Esophagus muscularis mucosa (tissue), 4 donors: ENCODE measurements at regions not wholly inside any gene's neighbourhood (a gene's known extent, or its start where the extent isn't known, plus 50 kb on each side); places are given as distances from the start of the nearest gene placed in this dataset.

Source experiments
- DNase-seq: peaks from one replicate; pipeline ENCODE4 v3.0.0-alpha.2; 2017; ENCODE audit errors: extremely low spot score
- H3K27ac ChIP-seq, 4 donors: fragments of 200-600 bp; sonication (generic); replicated peaks in 1 of 4; 1 replicate in 3 of 4; 2 replicates in 1 of 4; pipeline ENCODE4 v1.5.1; 2016 to 2019; ENCODE audit warnings: mild to moderate bottlenecking in 1 of 4
- H3K27me3 ChIP-seq, 4 donors: fragments of 200-600 bp; sonication (generic); one replicate each; pipeline versions ENCODE4 v1.5.1 to v1.6.0; 2016 to 2019
- H3K36me3 ChIP-seq, 4 donors: fragments of 200-600 bp; sonication (generic); one replicate each; pipeline ENCODE4 v1.5.1; 2016 to 2019
- H3K4me1 ChIP-seq, 4 donors: fragments of 200-600 bp; sonication (generic); one replicate each; pipeline ENCODE4 v1.5.1; 2016 to 2019
- H3K4me3 ChIP-seq, 4 donors: fragments of 200-600 bp; sonication (generic); 1 replicate in 2 of 4; 2 replicates in 2 of 4; pipeline ENCODE4 v1.5.1; 2016 to 2019; ENCODE audit warnings: mild to moderate bottlenecking in 4 of 4, moderate library complexity in 1 of 4
- H3K9me3 ChIP-seq, 4 donors: fragments of 200-600 bp; sonication (generic); 1 replicate in 3 of 4; 2 replicates in 1 of 4; pipeline ENCODE4 v1.5.1; 2016 to 2019
- EP300 ChIP-seq: sonication (generic); formaldehyde crosslinking; IDR thresholded peaks from one replicate; pipeline ENCODE4 v1.6.1; 2017; ENCODE audit warnings: antibody characterized with exemption
- POLR2A ChIP-seq: fragments of 450-650 bp; IDR thresholded peaks from one replicate; pipeline ENCODE4 v1.6.1; 2017; ENCODE audit warnings: antibody characterized with exemption, moderate library complexity, mild to moderate bottlenecking, low read depth
- POLR2AphosphoS5 ChIP-seq, 2 donors: sonication (generic); formaldehyde crosslinking; IDR thresholded peaks; one replicate each; pipeline ENCODE4 v1.6.1; 2017; ENCODE audit warnings: antibody characterized with exemption in 2 of 2
- WGBS: methylation state at CpG from one replicate; pipeline ENCODE4 v1.1.5; 2018; 5-methylcytosine and 5-hydroxymethylcytosine counted together
- intact Hi-C: fragments of 100-400 bp; cut with DNase I; formaldehyde crosslinking; loops from one replicate; pipeline ENCODE4 v1.15.1; 2023
- TF ChIP-seq, protein P1 (sequence below), 3 experiments: fragments of 200-600 bp in 2 of 3; fragments of 450-650 bp in 1 of 3; sonication (generic) in 2 of 3; IDR thresholded peaks; one replicate each; pipeline ENCODE4 v1.5.1; 2017 to 2019; ENCODE audit warnings: antibody characterized with exemption in 3 of 3, mild to moderate bottlenecking in 2 of 3, moderate library complexity in 1 of 3

DNA sequence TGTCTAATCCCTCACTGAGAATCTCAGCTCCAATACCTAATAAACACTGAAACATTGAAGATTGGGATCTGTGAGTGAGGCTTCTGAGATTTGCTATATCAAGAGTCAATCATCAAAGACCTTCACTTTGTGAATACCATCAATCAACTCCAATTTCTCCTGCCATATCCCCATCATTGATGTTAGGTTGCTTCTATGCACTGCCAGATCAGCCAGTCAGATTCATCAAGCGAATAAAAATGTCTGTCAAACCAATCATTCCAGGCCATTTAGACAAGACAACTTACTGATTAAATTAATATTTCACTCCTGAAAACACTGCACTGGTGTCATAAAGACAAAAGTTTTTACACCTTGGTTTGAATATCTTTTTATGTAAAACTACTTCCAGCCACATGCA, 1295.5 kb upstream of the LRRTM1 start:
- no peaks in the 10 kb centered on the region for H3K9me3 ChIP-seq
- no peak for DNase-seq
- intact Hi-C loops = no loop called here
- H3K4me3 ChIP-seq = no peak overlapping the region
- H3K27ac ChIP-seq = no peak overlapping the region
- TF ChIP-seq POLR2AphosphoS5 (IDR thresholded peaks at IDR 0.05) = no peak
- no peak for TF ChIP-seq POLR2A
- TF ChIP-seq EP300 = no peak
- TF ChIP-seq, protein P1, sequence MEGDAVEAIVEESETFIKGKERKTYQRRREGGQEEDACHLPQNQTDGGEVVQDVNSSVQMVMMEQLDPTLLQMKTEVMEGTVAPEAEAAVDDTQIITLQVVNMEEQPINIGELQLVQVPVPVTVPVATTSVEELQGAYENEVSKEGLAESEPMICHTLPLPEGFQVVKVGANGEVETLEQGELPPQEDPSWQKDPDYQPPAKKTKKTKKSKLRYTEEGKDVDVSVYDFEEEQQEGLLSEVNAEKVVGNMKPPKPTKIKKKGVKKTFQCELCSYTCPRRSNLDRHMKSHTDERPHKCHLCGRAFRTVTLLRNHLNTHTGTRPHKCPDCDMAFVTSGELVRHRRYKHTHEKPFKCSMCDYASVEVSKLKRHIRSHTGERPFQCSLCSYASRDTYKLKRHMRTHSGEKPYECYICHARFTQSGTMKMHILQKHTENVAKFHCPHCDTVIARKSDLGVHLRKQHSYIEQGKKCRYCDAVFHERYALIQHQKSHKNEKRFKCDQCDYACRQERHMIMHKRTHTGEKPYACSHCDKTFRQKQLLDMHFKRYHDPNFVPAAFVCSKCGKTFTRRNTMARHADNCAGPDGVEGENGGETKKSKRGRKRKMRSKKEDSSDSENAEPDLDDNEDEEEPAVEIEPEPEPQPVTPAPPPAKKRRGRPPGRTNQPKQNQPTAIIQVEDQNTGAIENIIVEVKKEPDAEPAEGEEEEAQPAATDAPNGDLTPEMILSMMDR (IDR thresholded peaks at IDR 0.05) = no peak
- H3K36me3 ChIP-seq = no peaks in the 10 kb centered on the region
- no peaks in the 10 kb centered on the region for H3K27me3 ChIP-seq
- 100% methylated on average over 1 of the region's 1 CpG for WGBS
- no peaks in the 10 kb centered on the region for H3K4me1 ChIP-seq

DNA sequence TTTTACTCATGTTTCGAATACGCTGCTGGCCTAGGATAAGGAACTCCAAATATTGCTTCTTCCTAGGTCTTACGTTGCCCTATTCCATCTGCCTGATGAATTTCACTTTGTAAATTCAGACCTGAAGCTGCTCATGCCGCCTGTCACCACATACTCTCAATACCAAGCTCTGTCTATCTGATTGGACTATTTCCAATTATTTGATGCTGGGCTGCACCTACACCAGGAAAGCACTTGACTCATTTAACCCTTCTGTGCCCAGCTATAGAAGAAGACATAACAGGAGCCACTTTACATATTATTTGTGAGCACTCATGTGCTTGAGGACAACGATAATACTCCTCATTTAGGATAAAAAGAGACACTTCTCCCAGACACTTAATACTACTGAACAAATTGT, 1293.9 kb upstream of the LRRTM1 start:
- no peaks in the 10 kb centered on the region for H3K9me3 ChIP-seq
- no peak for TF ChIP-seq POLR2AphosphoS5 (IDR thresholded peaks at IDR 0.05)
- no peak for TF ChIP-seq EP300
- no peak for TF ChIP-seq POLR2A
- TF ChIP-seq, protein P1 (IDR thresholded peaks at IDR 0.05) = no peak
- no peak for DNase-seq
- H3K27ac ChIP-seq = no peak overlapping the region
- WGBS = 90% methylated on average over 5 of the region's 5 CpGs
- no peaks in the 10 kb centered on the region for H3K4me1 ChIP-seq
- intact Hi-C loops = no loop called here
- no peaks in the 10 kb centered on the region for H3K36me3 ChIP-seq
- no peaks in the 10 kb centered on the region for H3K27me3 ChIP-seq
- no peak overlapping the region for H3K4me3 ChIP-seq

DNA sequence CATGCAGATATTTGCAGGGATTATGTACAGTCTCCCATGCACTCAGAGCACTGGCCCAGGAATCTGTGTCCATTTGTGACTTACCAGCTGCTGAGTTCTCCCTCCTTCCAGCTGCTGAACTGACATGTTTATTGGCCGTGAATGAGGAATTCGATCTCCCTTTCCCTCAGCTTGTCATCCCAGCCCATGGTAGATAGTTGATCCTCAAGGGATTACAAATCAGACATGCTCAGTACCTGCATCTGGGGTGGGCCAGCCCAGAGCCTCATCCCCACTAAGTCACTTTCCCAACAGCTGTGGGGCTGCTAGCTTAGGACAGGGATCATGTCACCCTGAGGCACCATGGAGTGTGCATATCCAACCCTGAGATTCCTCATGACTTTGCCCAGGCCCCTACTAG, 1284.9 kb upstream of the LRRTM1 start:
- Histone ChIP-seq H3K9me3 (no peaks in the 10 kb centered on the region), H3K36me3 (no peaks in the 10 kb centered on the region), H3K27ac (no peak overlapping the region), H3K4me3 (no peak overlapping the region), H3K4me1 (no peaks in the 10 kb centered on the region), H3K27me3 (no peaks in the 10 kb centered on the region)
- intact Hi-C loops = no loop called here
- no peak for DNase-seq
- no peak for TF ChIP-seq EP300
- TF ChIP-seq, protein P1 (IDR thresholded peaks at IDR 0.05) = no peak
- TF ChIP-seq POLR2AphosphoS5 (IDR thresholded peaks at IDR 0.05) = no peak
- TF ChIP-seq POLR2A = no peak
- 83% methylated on average over 2 of the region's 2 CpGs for WGBS

DNA sequence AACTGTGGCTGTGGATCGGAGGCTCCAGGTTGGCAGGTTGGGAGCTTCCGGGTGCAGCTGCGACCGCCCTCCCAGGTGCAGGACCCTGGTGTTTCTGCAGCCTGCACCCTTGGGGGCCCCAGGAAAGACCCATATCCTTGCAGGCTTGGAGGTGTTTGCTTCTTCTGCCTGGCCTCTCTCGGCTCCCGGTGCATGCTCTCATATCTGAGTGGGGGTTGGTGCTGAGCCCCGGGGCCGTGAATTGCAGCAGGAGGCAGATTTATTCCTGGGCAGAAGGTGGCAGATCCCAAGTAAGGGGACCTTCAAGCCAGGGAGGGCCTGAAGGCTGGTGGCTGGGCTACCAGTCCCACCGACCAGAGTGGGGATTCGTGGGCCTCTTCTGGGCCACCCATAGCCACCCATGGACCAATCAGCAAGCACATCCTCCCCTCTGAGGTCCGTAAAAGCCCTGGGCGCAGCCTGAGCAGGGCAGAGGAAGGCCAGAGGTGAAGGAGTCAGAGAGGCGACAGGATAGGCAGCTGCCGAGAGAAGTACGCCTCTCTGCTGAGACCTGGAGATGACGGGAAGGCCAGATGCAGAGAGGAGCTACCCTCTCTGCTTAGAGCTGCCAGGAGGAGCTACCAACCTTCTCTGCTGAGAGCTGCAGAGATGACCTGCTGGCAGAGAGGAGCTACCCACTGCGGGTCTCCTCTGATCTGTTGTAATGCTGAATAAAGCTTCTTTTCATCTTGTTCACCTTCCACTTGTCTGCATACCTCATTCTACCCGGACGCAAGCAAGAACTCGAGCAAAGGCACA, 1279.0 kb upstream of the LRRTM1 start:
- H3K4me1 ChIP-seq = no peaks in the 10 kb centered on the region
- no peaks in the 10 kb centered on the region for H3K36me3 ChIP-seq
- H3K4me3 ChIP-seq = no peak overlapping the region
- 79% methylated on average over 9 of the region's 20 CpGs for WGBS
- no peak for DNase-seq
- no peak overlapping the region for H3K27ac ChIP-seq
- no peaks in the 10 kb centered on the region for H3K27me3 ChIP-seq
- intact Hi-C loops = no loop called here
- no peaks in the 10 kb centered on the region for H3K9me3 ChIP-seq
- no peak for TF ChIP-seq POLR2AphosphoS5 (IDR thresholded peaks at IDR 0.05)
- TF ChIP-seq, protein P1 (IDR thresholded peaks at IDR 0.05) = no peak
- no peak for TF ChIP-seq EP300
- TF ChIP-seq POLR2A = no peak

DNA sequence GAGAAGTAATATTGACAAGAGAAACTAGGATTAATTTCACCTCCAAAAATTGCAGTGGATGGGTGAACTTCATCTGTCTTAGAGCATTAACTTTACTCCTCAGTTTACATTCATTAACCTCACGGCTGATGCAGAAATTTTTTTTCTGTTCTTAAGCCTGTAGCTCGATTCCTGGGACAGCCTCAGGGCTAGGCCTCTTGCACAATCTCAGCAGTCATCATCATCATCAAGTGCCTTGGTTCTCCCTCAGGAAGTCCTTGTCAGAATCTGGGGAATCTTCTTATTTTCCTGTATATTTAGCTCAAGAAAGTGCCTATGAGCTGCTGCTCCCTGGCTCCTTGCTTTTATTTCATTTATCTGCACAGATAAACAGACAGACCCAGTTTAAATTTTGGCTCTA, 1272.2 kb upstream of the LRRTM1 start:
- intact Hi-C loops = no loop called here

More for the DNA sequence above, 1272.2 kb upstream of the LRRTM1 start:
- H3K9me3 ChIP-seq = no peaks in the 10 kb centered on the region
- TF ChIP-seq, protein P1 (IDR thresholded peaks at IDR 0.05) = no peak
- no peak for TF ChIP-seq POLR2AphosphoS5 (IDR thresholded peaks at IDR 0.05)
- TF ChIP-seq EP300 = no peak
- no peak for TF ChIP-seq POLR2A
- no peaks in the 10 kb centered on the region for H3K27me3 ChIP-seq
- no peak overlapping the region for H3K27ac ChIP-seq
- 71% methylated on average over 2 of the region's 2 CpGs for WGBS
- H3K4me1 ChIP-seq = no peaks in the 10 kb centered on the region
- DNase-seq = no peak
- H3K4me3 ChIP-seq = no peak overlapping the region
- no peaks in the 10 kb centered on the region for H3K36me3 ChIP-seq
